ENCODE measurements at regions not wholly inside any gene's neighbourhood (a gene's known extent, or its start where the extent isn't known, plus 50 kb on each side); places are given as distances from the start of the nearest gene placed in this dataset.

DNA sequence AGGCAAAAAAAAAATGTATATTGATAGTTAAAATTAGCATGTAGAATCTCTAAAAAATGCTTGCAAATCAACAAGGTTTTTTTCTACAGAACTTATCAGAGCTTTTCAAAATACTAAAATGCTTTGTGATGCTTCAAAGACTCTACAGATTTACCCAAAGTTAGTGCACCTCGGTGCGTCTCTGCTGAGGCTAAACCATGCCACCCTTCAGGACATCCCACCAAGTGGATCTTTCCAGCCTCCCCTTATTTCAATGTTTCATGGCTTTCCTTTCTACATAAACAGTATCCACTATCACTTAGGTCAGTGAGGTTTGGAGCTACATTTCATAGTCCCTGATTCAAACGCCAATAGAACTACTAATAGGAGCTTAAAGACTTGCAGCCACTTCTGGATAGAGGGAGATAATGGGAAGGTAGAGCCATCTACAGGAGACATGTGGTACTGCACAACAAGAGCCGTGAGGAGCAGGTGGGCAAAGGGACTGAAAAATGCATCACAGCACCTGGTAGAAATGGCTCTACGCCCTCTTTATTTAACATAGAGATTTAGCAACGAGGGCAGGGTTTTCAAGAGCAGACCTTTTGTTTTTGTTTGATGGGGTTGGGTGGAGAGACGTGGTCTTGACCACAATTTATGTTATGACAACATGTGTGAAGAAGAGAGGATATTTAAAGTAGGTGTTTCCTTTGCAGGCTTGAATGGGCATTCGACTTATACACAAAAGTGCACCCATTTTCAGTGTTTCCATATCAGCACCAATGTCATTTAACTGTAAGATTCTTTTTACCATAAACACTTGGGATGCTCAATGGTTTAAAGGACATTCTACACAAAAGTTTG is 56.1 kb upstream of the SLC35G4 start:
- Histone ChIP-seq H3K36me3 (no peaks in the 10 kb centered on the region), H3K4me3 (no peak overlapping the region), H3K27ac (no peak overlapping the region), H3K27me3 (no peaks in the 10 kb centered on the region), H3K4me1 (no peaks in the 10 kb centered on the region), H3K9me3 (no peaks in the 10 kb centered on the region)
- TF ChIP-seq, protein P1, sequence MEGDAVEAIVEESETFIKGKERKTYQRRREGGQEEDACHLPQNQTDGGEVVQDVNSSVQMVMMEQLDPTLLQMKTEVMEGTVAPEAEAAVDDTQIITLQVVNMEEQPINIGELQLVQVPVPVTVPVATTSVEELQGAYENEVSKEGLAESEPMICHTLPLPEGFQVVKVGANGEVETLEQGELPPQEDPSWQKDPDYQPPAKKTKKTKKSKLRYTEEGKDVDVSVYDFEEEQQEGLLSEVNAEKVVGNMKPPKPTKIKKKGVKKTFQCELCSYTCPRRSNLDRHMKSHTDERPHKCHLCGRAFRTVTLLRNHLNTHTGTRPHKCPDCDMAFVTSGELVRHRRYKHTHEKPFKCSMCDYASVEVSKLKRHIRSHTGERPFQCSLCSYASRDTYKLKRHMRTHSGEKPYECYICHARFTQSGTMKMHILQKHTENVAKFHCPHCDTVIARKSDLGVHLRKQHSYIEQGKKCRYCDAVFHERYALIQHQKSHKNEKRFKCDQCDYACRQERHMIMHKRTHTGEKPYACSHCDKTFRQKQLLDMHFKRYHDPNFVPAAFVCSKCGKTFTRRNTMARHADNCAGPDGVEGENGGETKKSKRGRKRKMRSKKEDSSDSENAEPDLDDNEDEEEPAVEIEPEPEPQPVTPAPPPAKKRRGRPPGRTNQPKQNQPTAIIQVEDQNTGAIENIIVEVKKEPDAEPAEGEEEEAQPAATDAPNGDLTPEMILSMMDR (IDR thresholded peaks at IDR 0.05) = peak; percentile 74 to 91 (median 86)
- TF ChIP-seq POLR2A (IDR thresholded peaks at IDR 0.05) = no peak
- ATAC-seq (peak; percentile 82 to 87 (median 86)), DNase-seq (no peak)
- WGBS (ENCODE audit: insufficient coverage, low coverage, low lambda C conversion rate, missing lambda C conversion rate) = 25% methylated on average over 8 of the region's 8 CpGs
- intact Hi-C loops (cut with DNase I) = no loop called here

DNA sequence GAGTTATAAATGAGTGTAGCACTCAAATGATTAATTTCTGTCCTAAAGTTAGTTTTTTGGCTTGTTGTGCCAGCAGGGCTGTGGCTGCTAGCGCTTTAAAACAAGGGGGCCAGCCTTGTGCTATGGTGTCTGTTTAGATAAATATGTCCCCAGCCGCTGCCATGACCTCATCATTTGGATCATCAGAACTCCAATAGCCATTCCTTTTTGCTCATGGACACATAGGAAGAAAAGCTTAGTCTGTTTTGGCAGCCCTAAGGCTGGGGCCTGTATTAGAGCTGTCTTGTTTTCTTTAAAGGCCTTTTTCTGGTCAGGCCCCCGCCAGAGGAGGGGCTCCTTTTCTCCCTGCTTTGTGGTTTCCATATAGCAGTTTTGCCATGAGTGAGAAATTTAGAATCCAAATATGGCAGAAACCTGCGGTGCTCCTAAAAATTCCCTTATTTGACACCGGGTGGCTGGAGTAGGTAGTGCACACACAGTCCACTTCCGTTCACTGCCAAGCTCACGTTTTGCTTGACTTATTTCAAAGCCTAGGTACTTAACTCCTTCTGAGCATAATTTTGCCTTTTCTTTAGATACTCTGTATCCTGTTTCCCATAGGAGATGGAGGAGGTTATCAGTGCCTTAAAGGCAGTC is 60.4 kb upstream of the SLC35G4 start:
- TF ChIP-seq, protein P1 (IDR thresholded peaks at IDR 0.05) = no peak
- no peak for TF ChIP-seq POLR2A (IDR thresholded peaks at IDR 0.05)
- Histone ChIP-seq H3K4me3 (no peak overlapping the region), H3K36me3 (no peaks in the 10 kb centered on the region), H3K27me3 (no peaks in the 10 kb centered on the region), H3K4me1 (no peaks in the 10 kb centered on the region), H3K9me3 (no peaks in the 10 kb centered on the region), H3K27ac (no peak overlapping the region)
- WGBS (ENCODE audit: insufficient coverage, low coverage, low lambda C conversion rate, missing lambda C conversion rate) = 71% methylated on average over 7 of the region's 7 CpGs
- DNase-seq (no peak), ATAC-seq (no peak)
- intact Hi-C loops (cut with DNase I) = no loop called here

DNA sequence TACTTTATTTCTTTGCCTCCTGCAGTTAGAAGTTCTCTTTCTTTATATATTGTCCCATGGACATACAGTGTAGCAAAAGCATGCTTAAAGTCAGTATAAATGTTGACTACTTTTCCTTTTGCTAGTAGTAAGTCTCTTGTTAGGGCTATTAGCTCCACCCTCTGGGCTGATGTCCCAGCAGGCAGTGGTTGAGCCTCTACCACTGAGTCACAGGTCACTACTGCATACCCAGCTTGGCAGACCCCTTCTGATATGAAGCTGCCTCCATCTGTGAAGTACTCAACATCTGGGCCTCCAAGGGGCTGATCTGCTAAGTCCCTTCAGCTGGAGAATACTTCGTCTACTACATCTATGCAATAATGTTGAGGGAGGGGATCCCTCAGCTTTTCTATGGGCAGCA is 61.0 kb upstream of the SLC35G4 start:
- 45% methylated on average over 1 of the region's 1 CpG for WGBS (ENCODE audit: insufficient coverage, low coverage, low lambda C conversion rate, missing lambda C conversion rate)
- Histone ChIP-seq H3K4me3 (no peak overlapping the region), H3K27me3 (no peaks in the 10 kb centered on the region), H3K4me1 (no peaks in the 10 kb centered on the region), H3K27ac (no peak overlapping the region), H3K36me3 (no peaks in the 10 kb centered on the region), H3K9me3 (no peaks in the 10 kb centered on the region)
- DNase-seq (no peak), ATAC-seq (no peak)
- intact Hi-C loops (cut with DNase I) = no loop called here
- TF ChIP-seq, protein P1 (IDR thresholded peaks at IDR 0.05) = no peak
- no peak for TF ChIP-seq POLR2A (IDR thresholded peaks at IDR 0.05)

DNA sequence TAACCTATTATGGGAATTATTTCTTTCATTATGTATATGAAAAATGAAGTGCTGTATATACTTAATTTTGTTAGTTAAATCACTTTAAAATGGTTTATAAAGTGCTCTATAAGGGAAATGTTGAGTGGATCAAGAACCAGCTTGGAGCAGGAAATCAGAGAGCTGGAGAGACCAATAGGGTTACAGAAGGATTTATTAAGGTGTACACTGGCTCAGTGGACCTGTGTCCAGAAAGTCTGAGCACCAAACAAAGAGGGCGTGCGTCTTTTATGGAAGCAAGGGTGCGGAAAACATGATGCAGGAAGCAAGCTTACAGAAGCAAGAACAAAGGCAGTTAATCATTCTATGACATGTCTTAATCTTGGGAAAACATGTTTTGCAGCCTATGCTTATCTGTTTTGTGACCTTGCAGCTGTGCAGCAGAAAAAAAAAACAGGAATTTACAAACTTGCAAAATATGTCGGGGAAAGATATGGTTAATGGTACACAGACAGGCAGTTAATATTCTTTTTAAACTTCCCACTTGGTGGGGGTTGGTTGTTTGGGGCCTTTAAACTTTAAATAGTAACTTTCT is 65.2 kb upstream of the SLC35G4 start:
- DNase-seq (no peak), ATAC-seq (no peak)
- no peaks in the 10 kb centered on the region for H3K9me3 ChIP-seq
- H3K4me3 ChIP-seq = no peak overlapping the region
- no peaks in the 10 kb centered on the region for H3K4me1 ChIP-seq
- intact Hi-C loops (cut with DNase I) = no loop called here
- no peaks in the 10 kb centered on the region for H3K36me3 ChIP-seq
- 69% methylated on average over 4 of the region's 4 CpGs for WGBS (ENCODE audit: insufficient coverage, low coverage, low lambda C conversion rate, missing lambda C conversion rate)
- H3K27ac ChIP-seq = no peak overlapping the region
- no peaks in the 10 kb centered on the region for H3K27me3 ChIP-seq
- TF ChIP-seq POLR2A (IDR thresholded peaks at IDR 0.05) = no peak
- TF ChIP-seq, protein P1 (IDR thresholded peaks at IDR 0.05) = no peak

All from right lobe of liver (tissue), 6 donors.